ENCODE measurements at regions not wholly inside any gene's neighbourhood (a gene's known extent, or its start where the extent isn't known, plus 50 kb on each side); places are given as distances from the start of the nearest gene placed in this dataset.

DNA sequence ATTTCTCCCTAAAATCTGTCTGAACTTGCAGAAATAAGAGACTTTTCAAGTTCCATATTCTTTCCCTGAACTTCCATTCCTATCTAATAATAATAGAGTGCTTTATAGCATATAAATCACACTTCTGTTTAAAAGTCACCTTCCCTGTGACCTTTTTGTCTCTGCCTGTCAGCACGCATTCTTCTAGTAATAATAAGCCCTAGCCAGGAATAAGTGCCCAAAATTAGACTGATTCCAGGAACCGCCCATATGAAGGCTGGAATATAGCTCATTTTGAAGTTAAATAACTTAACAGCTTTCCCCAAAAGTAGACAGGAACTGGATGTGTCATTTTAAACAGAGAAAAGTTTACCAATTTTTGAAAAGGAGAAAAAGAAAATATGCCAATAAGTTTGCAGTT, 576.5 kb downstream of the EPHA4 start:
- H3K27me3 ChIP-seq (ENCODE audit: control insufficient read depth, insufficient read depth, low read length): no peaks in the 10 kb centered on the region
- H3K9me3 ChIP-seq (ENCODE audit: control insufficient read depth, insufficient read depth, low read length): no peaks in the 10 kb centered on the region
- no peaks in the 10 kb centered on the region for H3K4me1 ChIP-seq (ENCODE audit: control insufficient read depth, insufficient read depth, low read length)
- H3K4me3 ChIP-seq (ENCODE audit: low read depth, low read length): no peak overlapping the region
- no peaks in the 10 kb centered on the region for H3K36me3 ChIP-seq (ENCODE audit: control insufficient read depth, insufficient read depth, low read length)
- H3K9ac ChIP-seq (ENCODE audit: low read depth, low read length): no peak overlapping the region

DNA sequence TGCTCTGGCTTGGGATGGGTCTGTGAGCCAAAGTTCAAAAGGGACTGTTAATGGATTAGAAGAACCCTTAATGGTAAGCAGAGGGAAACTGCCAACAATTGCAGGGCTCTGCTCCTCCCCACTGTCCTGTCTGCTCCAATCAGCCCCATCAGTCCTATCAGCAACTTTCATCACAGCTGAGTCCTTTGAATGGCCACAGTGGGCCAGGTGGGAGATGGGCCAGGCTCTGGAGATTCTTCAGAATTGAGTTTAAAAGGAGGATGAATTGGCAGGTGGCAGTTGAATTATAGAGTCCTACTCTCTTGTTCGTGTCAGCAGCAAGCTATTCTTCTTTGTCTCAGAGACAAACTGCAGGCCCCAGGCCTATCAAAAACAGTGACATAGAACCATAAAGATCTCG, 573.9 kb downstream of the EPHA4 start:
- no peak overlapping the region for H3K4me3 ChIP-seq (ENCODE audit: low read depth, low read length)
- H3K9me3 ChIP-seq (ENCODE audit: control insufficient read depth, insufficient read depth, low read length): no peaks in the 10 kb centered on the region
- H3K36me3 ChIP-seq (ENCODE audit: control insufficient read depth, insufficient read depth, low read length): no peaks in the 10 kb centered on the region
- H3K27me3 ChIP-seq (ENCODE audit: control insufficient read depth, insufficient read depth, low read length): no peaks in the 10 kb centered on the region
- no peaks in the 10 kb centered on the region for H3K4me1 ChIP-seq (ENCODE audit: control insufficient read depth, insufficient read depth, low read length)
- no peak overlapping the region for H3K9ac ChIP-seq (ENCODE audit: low read depth, low read length)

DNA sequence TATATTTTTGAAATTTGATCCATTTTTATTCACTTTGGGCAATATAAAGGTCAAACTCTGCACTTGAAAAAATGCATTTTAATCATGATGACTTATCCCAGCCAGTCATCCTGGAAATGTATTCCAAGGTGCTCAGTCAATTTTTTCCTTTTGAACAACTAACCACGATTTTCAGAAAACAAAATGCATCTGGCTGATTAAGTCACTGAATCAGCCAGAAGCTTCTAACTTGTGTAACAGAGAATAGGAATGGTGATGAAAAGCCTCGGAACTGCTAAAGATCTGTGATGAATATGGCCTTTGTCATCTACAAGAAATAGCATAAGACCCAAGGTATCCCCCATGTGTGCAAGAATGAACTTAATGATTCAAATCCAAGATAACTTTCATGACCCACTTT, 572.7 kb downstream of the EPHA4 start:
- H3K4me1 ChIP-seq (ENCODE audit: control insufficient read depth, insufficient read depth, low read length): no peaks in the 10 kb centered on the region
- H3K27me3 ChIP-seq (ENCODE audit: control insufficient read depth, insufficient read depth, low read length): no peaks in the 10 kb centered on the region
- H3K4me3 ChIP-seq (ENCODE audit: low read depth, low read length): no peak overlapping the region
- H3K36me3 ChIP-seq (ENCODE audit: control insufficient read depth, insufficient read depth, low read length): no peaks in the 10 kb centered on the region
- no peak overlapping the region for H3K9ac ChIP-seq (ENCODE audit: low read depth, low read length)
- no peaks in the 10 kb centered on the region for H3K9me3 ChIP-seq (ENCODE audit: control insufficient read depth, insufficient read depth, low read length)

- H3K4me3 ChIP-seq (ENCODE audit: low read depth, low read length): no peak overlapping the region
- H3K9ac ChIP-seq (ENCODE audit: low read depth, low read length): no peak overlapping the region
- H3K4me1 ChIP-seq (ENCODE audit: control insufficient read depth, insufficient read depth, low read length): no peaks in the 10 kb centered on the region
- no peaks in the 10 kb centered on the region for H3K36me3 ChIP-seq (ENCODE audit: control insufficient read depth, insufficient read depth, low read length)
- H3K27me3 ChIP-seq (ENCODE audit: control insufficient read depth, insufficient read depth, low read length): no peaks in the 10 kb centered on the region
- no peaks in the 10 kb centered on the region for H3K9me3 ChIP-seq (ENCODE audit: control insufficient read depth, insufficient read depth, low read length)
These were observed 570.7 kb downstream of the EPHA4 start for GRCh38 chr2:221001381-221001801.

- H3K4me3 ChIP-seq (ENCODE audit: low read depth, low read length): no peak overlapping the region
These were observed 569.9 kb downstream of the EPHA4 start for GRCh38 chr2:221002101-221002685.

DNA sequence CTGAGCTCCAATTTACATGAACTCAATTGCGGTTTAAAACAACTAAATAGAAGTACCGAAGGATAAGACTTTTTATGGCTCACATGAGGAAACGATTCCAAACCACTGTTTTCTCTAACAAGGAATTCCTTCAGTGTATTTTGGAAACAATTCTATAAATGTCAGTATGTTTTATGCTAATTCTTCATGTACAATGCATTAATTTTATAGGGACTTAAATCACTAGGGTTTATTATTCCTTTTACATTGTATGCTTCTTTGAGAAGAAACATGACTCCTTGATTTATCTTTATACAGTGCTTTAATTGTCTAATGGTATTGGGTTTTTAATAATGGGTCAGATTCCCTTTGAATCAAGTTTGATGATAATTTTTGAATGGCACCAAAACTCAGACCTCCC, 566.8 kb downstream of the EPHA4 start:
- H3K4me3 ChIP-seq (ENCODE audit: low read depth, low read length): no peak overlapping the region
- H3K27me3 ChIP-seq (ENCODE audit: control insufficient read depth, insufficient read depth, low read length): no peaks in the 10 kb centered on the region
- no peaks in the 10 kb centered on the region for H3K4me1 ChIP-seq (ENCODE audit: control insufficient read depth, insufficient read depth, low read length)
- no peaks in the 10 kb centered on the region for H3K36me3 ChIP-seq (ENCODE audit: control insufficient read depth, insufficient read depth, low read length)
- H3K9me3 ChIP-seq (ENCODE audit: control insufficient read depth, insufficient read depth, low read length): no peaks in the 10 kb centered on the region
- H3K9ac ChIP-seq (ENCODE audit: low read depth, low read length): no peak overlapping the region

More at GRCh38 chr2:221002101-221002685, 569.9 kb downstream of the EPHA4 start:
- no peak overlapping the region for H3K9ac ChIP-seq (ENCODE audit: low read depth, low read length)
- H3K27me3 ChIP-seq (ENCODE audit: control insufficient read depth, insufficient read depth, low read length): no peaks in the 10 kb centered on the region
- no peaks in the 10 kb centered on the region for H3K4me1 ChIP-seq (ENCODE audit: control insufficient read depth, insufficient read depth, low read length)
- no peaks in the 10 kb centered on the region for H3K36me3 ChIP-seq (ENCODE audit: control insufficient read depth, insufficient read depth, low read length)
- no peaks in the 10 kb centered on the region for H3K9me3 ChIP-seq (ENCODE audit: control insufficient read depth, insufficient read depth, low read length)

GRCh38 chr2:221006084-221006483, 566.0 kb downstream of the EPHA4 start:
- no peak overlapping the region for H3K9ac ChIP-seq (ENCODE audit: low read depth, low read length)
- H3K4me1 ChIP-seq (ENCODE audit: control insufficient read depth, insufficient read depth, low read length): no peaks in the 10 kb centered on the region
- H3K9me3 ChIP-seq (ENCODE audit: control insufficient read depth, insufficient read depth, low read length): no peaks in the 10 kb centered on the region
- H3K36me3 ChIP-seq (ENCODE audit: control insufficient read depth, insufficient read depth, low read length): no peaks in the 10 kb centered on the region
- no peaks in the 10 kb centered on the region for H3K27me3 ChIP-seq (ENCODE audit: control insufficient read depth, insufficient read depth, low read length)
- H3K4me3 ChIP-seq (ENCODE audit: low read depth, low read length): no peak overlapping the region

GRCh38 chr2:221016551-221016950, 555.6 kb downstream of the EPHA4 start:
- no peak overlapping the region for H3K4me3 ChIP-seq (ENCODE audit: low read depth, low read length)
- no peaks in the 10 kb centered on the region for H3K36me3 ChIP-seq (ENCODE audit: control insufficient read depth, insufficient read depth, low read length)
- no peaks in the 10 kb centered on the region for H3K4me1 ChIP-seq (ENCODE audit: control insufficient read depth, insufficient read depth, low read length)
- H3K27me3 ChIP-seq (ENCODE audit: control insufficient read depth, insufficient read depth, low read length): no peaks in the 10 kb centered on the region
- no peak overlapping the region for H3K9ac ChIP-seq (ENCODE audit: low read depth, low read length)
- H3K9me3 ChIP-seq (ENCODE audit: control insufficient read depth, insufficient read depth, low read length): no peaks in the 10 kb centered on the region

DNA sequence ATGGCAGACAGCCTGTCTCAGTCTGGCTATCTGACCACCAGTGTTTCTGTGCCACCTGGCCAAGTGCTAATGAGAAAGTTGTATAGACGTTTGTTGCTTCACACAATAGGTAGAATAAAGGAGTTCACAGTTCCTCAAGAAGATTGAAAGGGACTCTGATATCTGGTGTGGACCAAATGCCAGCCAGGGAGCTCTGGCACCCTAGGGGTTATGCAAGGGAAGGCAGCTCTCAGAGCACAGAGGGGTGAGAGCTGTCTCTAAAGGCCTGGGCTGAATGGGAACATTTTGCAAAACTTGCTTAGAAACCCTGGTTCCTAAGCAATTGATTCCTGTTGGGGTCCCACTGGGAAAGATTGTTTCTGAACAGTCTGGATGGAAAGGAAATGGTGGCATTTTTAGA, 553.8 kb downstream of the EPHA4 start:
- Histone ChIP-seq H3K36me3 (ENCODE audit: control insufficient read depth, insufficient read depth, low read length) (no peaks in the 10 kb centered on the region), H3K9ac (ENCODE audit: low read depth, low read length) (no peak overlapping the region), H3K9me3 (ENCODE audit: control insufficient read depth, insufficient read depth, low read length) (no peaks in the 10 kb centered on the region), H3K27me3 (ENCODE audit: control insufficient read depth, insufficient read depth, low read length) (no peaks in the 10 kb centered on the region), H3K4me3 (ENCODE audit: low read depth, low read length) (no peak overlapping the region), H3K4me1 (ENCODE audit: control insufficient read depth, insufficient read depth, low read length) (no peaks in the 10 kb centered on the region)

DNA sequence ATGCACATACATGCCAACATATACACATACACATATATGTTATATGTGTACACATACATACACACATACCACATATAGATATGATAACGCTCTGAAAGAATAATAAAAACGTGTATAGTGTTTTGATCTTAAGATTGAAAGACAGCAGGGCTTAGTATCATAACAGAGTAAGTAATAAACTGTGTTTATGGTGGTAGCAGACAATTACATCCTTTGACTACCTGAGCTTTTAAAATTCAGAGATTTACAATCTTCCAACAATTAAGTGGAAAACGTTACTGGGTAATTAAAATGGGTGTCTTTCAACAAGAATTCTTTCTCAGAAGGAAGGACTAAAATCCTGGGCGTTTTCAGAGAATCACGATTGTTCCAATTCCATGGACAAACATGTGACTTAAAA, 552.4 kb downstream of the EPHA4 start:
- no peak overlapping the region for H3K4me3 ChIP-seq (ENCODE audit: low read depth, low read length)

GRCh38 chr2:221022554-221022953, 549.5 kb downstream of the EPHA4 start:
- H3K9ac ChIP-seq (ENCODE audit: low read depth, low read length): no peak overlapping the region
- no peak overlapping the region for H3K4me3 ChIP-seq (ENCODE audit: low read depth, low read length)
- H3K27me3 ChIP-seq (ENCODE audit: control insufficient read depth, insufficient read depth, low read length): no peaks in the 10 kb centered on the region
- H3K9me3 ChIP-seq (ENCODE audit: control insufficient read depth, insufficient read depth, low read length): no peaks in the 10 kb centered on the region
- no peaks in the 10 kb centered on the region for H3K4me1 ChIP-seq (ENCODE audit: control insufficient read depth, insufficient read depth, low read length)
- H3K36me3 ChIP-seq (ENCODE audit: control insufficient read depth, insufficient read depth, low read length): no peaks in the 10 kb centered on the region

More for the DNA sequence above, 552.4 kb downstream of the EPHA4 start:
- Histone ChIP-seq H3K27me3 (ENCODE audit: control insufficient read depth, insufficient read depth, low read length) (no peaks in the 10 kb centered on the region), H3K36me3 (ENCODE audit: control insufficient read depth, insufficient read depth, low read length) (no peaks in the 10 kb centered on the region), H3K9me3 (ENCODE audit: control insufficient read depth, insufficient read depth, low read length) (no peaks in the 10 kb centered on the region), H3K4me1 (ENCODE audit: control insufficient read depth, insufficient read depth, low read length) (no peaks in the 10 kb centered on the region), H3K9ac (ENCODE audit: low read depth, low read length) (no peak overlapping the region)

DNA sequence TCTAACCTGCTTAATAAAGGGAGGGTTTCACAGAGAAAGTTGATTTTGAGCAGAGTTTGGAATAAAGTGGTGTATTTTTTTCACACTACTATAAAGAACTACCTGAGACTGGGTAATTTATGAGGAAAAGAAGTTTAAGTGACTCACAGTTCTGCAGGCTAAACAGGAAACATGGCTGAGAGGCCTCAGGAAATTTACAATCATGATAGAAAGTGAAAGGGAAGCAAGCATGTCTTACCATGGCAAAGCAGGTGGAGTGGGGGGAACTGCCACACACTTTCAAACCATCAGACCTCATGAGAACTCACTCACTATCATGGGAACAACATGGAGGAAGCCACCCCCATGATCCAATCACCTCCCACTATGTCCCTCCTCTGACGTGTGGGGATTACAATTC, 546.7 kb downstream of the EPHA4 start:
- H3K9ac ChIP-seq (ENCODE audit: low read depth, low read length): no peak overlapping the region
- H3K36me3 ChIP-seq (ENCODE audit: control insufficient read depth, insufficient read depth, low read length): no peaks in the 10 kb centered on the region
- H3K27me3 ChIP-seq (ENCODE audit: control insufficient read depth, insufficient read depth, low read length): no peaks in the 10 kb centered on the region
- no peaks in the 10 kb centered on the region for H3K4me1 ChIP-seq (ENCODE audit: control insufficient read depth, insufficient read depth, low read length)
- no peak overlapping the region for H3K4me3 ChIP-seq (ENCODE audit: low read depth, low read length)
- H3K9me3 ChIP-seq (ENCODE audit: control insufficient read depth, insufficient read depth, low read length): no peaks in the 10 kb centered on the region
